GM12891 (cell line): ENCODE measurements at regions not wholly inside any gene's neighbourhood (a gene's known extent, or its start where the extent isn't known, plus 50 kb on each side); places are given as distances from the start of the nearest gene placed in this dataset.

Source experiments
- DNase-seq: peaks from one replicate; pipeline ENCODE4 v3.0.0; 2011; ENCODE audit warnings: low spot score; ENCODE audit not compliant: insufficient read length
- FAIRE-seq: peaks from 2 replicates; lab custom pipeline; 2011; peaks lifted over from hg19 to GRCh38; lab: Jason Lieb, UNC
- PAX5 ChIP-seq: IDR thresholded peaks from 2 replicates; pipeline ENCODE4 v1.6.1; 2011; ENCODE audit warnings: low read length, moderate library complexity, mild to moderate bottlenecking; ENCODE audit not compliant: insufficient read depth, severe bottlenecking
- POLR2A ChIP-seq: IDR thresholded peaks from 2 replicates; pipeline ENCODE4 v1.6.1; 2011; ENCODE audit warnings: low read depth, low read length, control low read depth
- POLR2AphosphoS5 ChIP-seq: IDR thresholded peaks from 2 replicates; pipeline ENCODE4 v1.6.1; 2011; ENCODE audit warnings: low read depth, low read length, control low read depth
- POU2F2 ChIP-seq: IDR thresholded peaks from 2 replicates; pipeline ENCODE4 v1.6.1; 2011; ENCODE audit warnings: low read depth, mild to moderate bottlenecking, control low read depth, low read length, moderate library complexity
- SPI1 ChIP-seq: IDR thresholded peaks from 2 replicates; pipeline ENCODE4 v1.6.1; 2011; ENCODE audit warnings: low read depth, low read length, control low read depth
- TAF1 ChIP-seq: IDR thresholded peaks from 2 replicates; pipeline ENCODE4 v1.6.1; 2011; ENCODE audit warnings: low read depth, low read length, control low read depth

- FAIRE-seq (peak; percentile 86), DNase-seq (no peak)
- TF ChIP-seq TAF1, result no peak
- TF ChIP-seq PAX5, result no peak
- no peak for TF ChIP-seq POLR2AphosphoS5
- no peak for TF ChIP-seq SPI1
- TF ChIP-seq POU2F2, result no peak
- TF ChIP-seq POLR2A, result no peak
Measured at GRCh38 chr4:178953447-178954120, 1511.3 kb upstream of the AGA start.

GRCh38 chr4:178955614-178956013 lies 1513.4 kb upstream of the AGA start:
- no peak for FAIRE-seq
- TF ChIP-seq PAX5 (no peak), POLR2A (no peak), POLR2AphosphoS5 (no peak), POU2F2 (no peak), SPI1 (no peak), TAF1 (no peak)
- DNase-seq, result no peak

- TF ChIP-seq POLR2AphosphoS5 (no peak), POU2F2 (no peak), POLR2A (no peak), SPI1 (no peak), PAX5 (no peak), TAF1 (no peak)
- DNase-seq (no peak), FAIRE-seq (no peak)
Measured at GRCh38 chr4:178958725-178959440, 1516.6 kb upstream of the AGA start.

- TF ChIP-seq POLR2AphosphoS5 (no peak), SPI1 (no peak), POU2F2 (no peak), TAF1 (no peak), POLR2A (no peak), PAX5 (no peak)
- FAIRE-seq (no peak), DNase-seq (no peak)
Measured at GRCh38 chr4:178963446-178964045, 1521.3 kb upstream of the AGA start.

- TF ChIP-seq TAF1 (no peak), POU2F2 (no peak), PAX5 (no peak), POLR2A (no peak), SPI1 (no peak), POLR2AphosphoS5 (no peak)
- no peak for FAIRE-seq
- DNase-seq, result no peak
Measured at GRCh38 chr4:178966644-178967043, 1524.4 kb upstream of the AGA start.

- DNase-seq, result no peak
- FAIRE-seq, result no peak
- TF ChIP-seq POU2F2 (no peak), SPI1 (no peak), POLR2AphosphoS5 (no peak), POLR2A (no peak), TAF1 (no peak), PAX5 (no peak)
Measured at GRCh38 chr4:178970433-178971140, 1528.3 kb upstream of the AGA start.

- FAIRE-seq, result no peak
- TF ChIP-seq PAX5 (no peak), POLR2AphosphoS5 (no peak), POU2F2 (no peak), TAF1 (no peak), POLR2A (no peak)
- no peak for DNase-seq
Measured at GRCh38 chr4:178976861-178977260, 1534.6 kb upstream of the AGA start.

- no peak for FAIRE-seq
Measured at GRCh38 chr4:178993306-178993705, 1551.1 kb upstream of the AGA start.

DNA sequence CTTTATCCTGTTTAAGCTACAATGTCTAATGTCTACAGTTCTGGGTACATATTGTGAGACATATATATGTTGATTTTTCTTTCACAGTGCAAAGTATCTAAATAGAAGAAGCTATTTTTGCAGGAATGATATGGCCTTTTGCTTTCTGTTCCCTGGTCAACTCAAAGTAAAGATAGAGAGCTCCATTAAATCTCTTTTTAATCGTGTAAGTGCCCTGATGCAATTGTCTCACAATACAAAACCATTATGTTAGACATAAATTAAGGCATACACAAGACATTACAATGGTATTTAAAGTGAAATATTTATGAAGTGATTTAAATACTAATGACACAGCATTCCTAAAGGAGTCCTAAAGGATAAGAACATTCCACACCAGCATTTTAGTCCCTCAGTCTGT lies 1559.7 kb upstream of the AGA start:
- FAIRE-seq (no peak), DNase-seq (no peak)
- TF ChIP-seq POLR2A (no peak), POLR2AphosphoS5 (no peak), SPI1 (no peak), TAF1 (no peak), POU2F2 (no peak), PAX5 (no peak)

More at GRCh38 chr4:178993306-178993705, 1551.1 kb upstream of the AGA start:
- TF ChIP-seq PAX5 (no peak), POLR2A (no peak), SPI1 (no peak), TAF1 (no peak), POLR2AphosphoS5 (no peak), POU2F2 (no peak)
- DNase-seq, result no peak
